ENCODE measurements at regions not wholly inside any gene's neighbourhood (a gene's known extent, or its start where the extent isn't known, plus 50 kb on each side); places are given as distances from the start of the nearest gene placed in this dataset.

GRCh38 chr2:180662521-180662920, 317.9 kb upstream of the UBE2E3 start (continued):
- TF ChIP-seq NFIC (IDR thresholded peaks at IDR 0.05; ENCODE audit: borderline replicate concordance) (no peak), GATA2 (CRISPR knock-in tag; IDR thresholded peaks at IDR 0.05) (no peak), USF1 (IDR thresholded peaks at IDR 0.05; ENCODE audit: borderline replicate concordance, low read depth) (no peak), SMC3 (IDR thresholded peaks at IDR 0.05; ENCODE audit: low read depth, low read length) (no peak), ELF1 (IDR thresholded peaks at IDR 0.05) (no peak), EZH2phosphoT487 (IDR thresholded peaks at IDR 0.05; ENCODE audit: borderline replicate concordance, low read depth) (no peak), CHD2 (IDR thresholded peaks at IDR 0.05; ENCODE audit: low read length, partially characterized antibody) (no peak), NRF1 (IDR thresholded peaks at IDR 0.05; ENCODE audit: low read depth, low read length) (no peak), CTCF (IDR thresholded peaks at IDR 0.05) (no peak), REST (IDR thresholded peaks at IDR 0.05; ENCODE audit: low read depth, low read length) (no peak)

GRCh38 chr2:180661686-180662030, 318.7 kb upstream of the UBE2E3 start:
- Histone ChIP-seq H3K9me2 (no peaks in the 10 kb centered on the region), H3K4me2 (no peak overlapping the region), H3K27me3 (ENCODE audit: insufficient read depth) (no peaks in the 10 kb centered on the region), H2AFZ (ENCODE audit: low read depth) (no peak overlapping the region), H4K20me1 (ENCODE audit: insufficient read depth) (no peaks in the 10 kb centered on the region), H3K36me3 (replicated peaks in 1 of 2; ENCODE audit: control insufficient read depth in 1 of 2, insufficient read depth in 2 of 2, low read length in 1 of 2) (no peaks in the 10 kb centered on the region), H3K9ac (no peak overlapping the region), H3K79me2 (ENCODE audit: insufficient read depth) (no peaks in the 10 kb centered on the region), H3K27ac (ENCODE audit: low read depth in 2 of 2, low read length in 1 of 2) (no peak overlapping the region), H3F3A (replicated peaks; ENCODE audit: insufficient read depth) (no peaks in the 10 kb centered on the region), H3K9me3 (no peaks in the 10 kb centered on the region), H3K4me3 (ENCODE audit: low read depth in 2 of 2, low read length in 1 of 2) (no peak overlapping the region), H3K4me1 (ENCODE audit: control insufficient read depth in 1 of 2, insufficient read depth in 2 of 2, low read depth in 1 of 2, low read length in 1 of 2) (no peaks in the 10 kb centered on the region; a peak in 2 of 4 replicates)
- no peak for DNase-seq
- 81% methylated on average over 1 of the region's 1 CpG for WGBS (ENCODE audit: low lambda C conversion rate)
- ChIA-PET POLR2A (no interaction called here), CTCF (interaction anchor here (0.7 to 1.2 kb wide), 2 partner anchors 9 to 444 kb away, joined by 3 to 4 read pairs; no protein-coding TSS in a partner anchor)
- TF ChIP-seq YY1 (IDR thresholded peaks at IDR 0.05; ENCODE audit: low read depth) = no peak
- TF ChIP-seq FOXM1 (IDR thresholded peaks at IDR 0.05; ENCODE audit: low read depth) = no peak
- TF ChIP-seq USF2 (IDR thresholded peaks at IDR 0.05; ENCODE audit: borderline replicate concordance, low read depth, low read length) = no peak
- no peak for TF ChIP-seq RAD21 (IDR thresholded peaks at IDR 0.05; ENCODE audit: low read length)
- TF ChIP-seq ELF1 (IDR thresholded peaks at IDR 0.05) = no peak
- no peak for TF ChIP-seq GATA2 (CRISPR knock-in tag; IDR thresholded peaks at IDR 0.05)
- no peak for TF ChIP-seq REST (IDR thresholded peaks at IDR 0.05; ENCODE audit: low read depth, low read length)
- no peak for TF ChIP-seq CHD2 (IDR thresholded peaks at IDR 0.05; ENCODE audit: low read length, partially characterized antibody)
- no peak for TF ChIP-seq TAF1 (IDR thresholded peaks at IDR 0.05; ENCODE audit: borderline replicate concordance, low read depth, low read length)
- no peak for TF ChIP-seq SIN3A (IDR thresholded peaks at IDR 0.05; ENCODE audit: borderline replicate concordance, low read depth, low read length)
- no peak for TF ChIP-seq CTCF (IDR thresholded peaks at IDR 0.05)
- no peak for TF ChIP-seq EP300 (IDR thresholded peaks at IDR 0.05; ENCODE audit: borderline replicate concordance in 1 of 2, low read depth in 1 of 2, low read length in 1 of 2)

Measured in SK-N-SH (cell line).